GM23248 (cell line): ENCODE measurements at regions not wholly inside any gene's neighbourhood (a gene's known extent, or its start where the extent isn't known, plus 50 kb on each side); places are given as distances from the start of the nearest gene placed in this dataset.

Source experiments
- EZH2 ChIP-seq: fragments of 200-600 bp; sonication (generic); IDR thresholded peaks from 2 replicates; pipeline ENCODE4 v1.6.1; 2018; ENCODE audit warnings: antibody characterized with exemption, mild to moderate bottlenecking; ENCODE audit not compliant: insufficient read depth, poor library complexity, severe bottlenecking
- EZH2phosphoT487 ChIP-seq: fragments of 200-600 bp; sonication (generic); IDR thresholded peaks from 2 replicates; pipeline ENCODE4 v1.6.1; 2018; ENCODE audit warnings: antibody characterized with exemption, moderate library complexity, mild to moderate bottlenecking, low read depth; ENCODE audit not compliant: insufficient read depth

GRCh38 chr14:55789406-55789805 is 209.4 kb downstream of the KTN1 start:
- no peak for TF ChIP-seq EZH2
- no peak for TF ChIP-seq EZH2phosphoT487
